ENCODE measurements at regions not wholly inside any gene's neighbourhood (a gene's known extent, or its start where the extent isn't known, plus 50 kb on each side); places are given as distances from the start of the nearest gene placed in this dataset.

GRCh38 chr1:192518700-192519099 is 56.9 kb upstream of the RGS1 start:
- no peak for TF ChIP-seq CTCF (IDR thresholded peaks at IDR 0.05)
- no peak for DNase-seq
- Histone ChIP-seq H3K36me3 (no peaks in the 10 kb centered on the region), H3K27ac (no peak overlapping the region), H3K4me1 (no peaks in the 10 kb centered on the region), H3K4me3 (no peak overlapping the region), H3K27me3 (no peaks in the 10 kb centered on the region), H3K9me3 (no peaks in the 10 kb centered on the region)
- ATAC-seq: no peak
- FAIRE-seq: no peak
- intact Hi-C loops (cut with DNase I): no loop called here

GRCh38 chr1:192521734-192522133 is 53.8 kb upstream of the RGS1 start:
- H3K9me3 ChIP-seq: no peaks in the 10 kb centered on the region
- H3K4me1 ChIP-seq: no peaks in the 10 kb centered on the region
- H3K27ac ChIP-seq: no peak overlapping the region
- ATAC-seq (peak in 2 of 4 donors; percentile 27 to 35), FAIRE-seq (no peak), DNase-seq (no peak)
- no peak for TF ChIP-seq CTCF (IDR thresholded peaks at IDR 0.05)
- intact Hi-C loops (cut with DNase I): no loop called here
- no peaks in the 10 kb centered on the region for H3K27me3 ChIP-seq
- H3K4me3 ChIP-seq: no peak overlapping the region
- WGBS, 2 donors: 67 to 87% methylated on average over 1 of the region's 1 CpG
- H3K36me3 ChIP-seq: no peaks in the 10 kb centered on the region

GRCh38 chr1:192522673-192523072 is 52.9 kb upstream of the RGS1 start:
- Histone ChIP-seq H3K36me3 (no peaks in the 10 kb centered on the region), H3K9me3 (no peaks in the 10 kb centered on the region), H3K4me3 (no peak overlapping the region), H3K27me3 (no peaks in the 10 kb centered on the region), H3K27ac (no peak overlapping the region), H3K4me1 (no peaks in the 10 kb centered on the region)
- intact Hi-C loops (cut with DNase I): no loop called here
- no peak for TF ChIP-seq CTCF (IDR thresholded peaks at IDR 0.05)
- no peak for DNase-seq
- 77 to 83% methylated on average over 5 of the region's 5 CpGs for WGBS, 2 donors
- FAIRE-seq: no peak
- ATAC-seq: no peak

- H3K9me3 ChIP-seq: no peaks in the 10 kb centered on the region
- H3K27me3 ChIP-seq: no peaks in the 10 kb centered on the region
- no peak overlapping the region for H3K27ac ChIP-seq
- DNase-seq: no peak
- H3K36me3 ChIP-seq: no peaks in the 10 kb centered on the region
- FAIRE-seq: no peak
- no peak for ATAC-seq
- intact Hi-C loops (cut with DNase I): no loop called here
- H3K4me3 ChIP-seq: no peak overlapping the region
- no peak for TF ChIP-seq CTCF (IDR thresholded peaks at IDR 0.05)
- no peaks in the 10 kb centered on the region for H3K4me1 ChIP-seq
- WGBS, 2 donors: 42 to 50% methylated on average over 1 of the region's 1 CpG
Measured at GRCh38 chr1:192524223-192524622, 51.4 kb upstream of the RGS1 start.
